AG09309 (cell line): ENCODE measurements at regions not wholly inside any gene's neighbourhood (a gene's known extent, or its start where the extent isn't known, plus 50 kb on each side); places are given as distances from the start of the nearest gene placed in this dataset.

ENCODE experiments used
- DNase-seq: peaks from one replicate; pipeline ENCODE4 v3.0.0-alpha.2; 2010; ENCODE audit warnings: low read depth
- H3K4me3 ChIP-seq: 2 replicates; pipeline ENCODE4 v1.5.1; 2011; ENCODE audit warnings: mild to moderate bottlenecking, low read depth, low read length, moderate library complexity; ENCODE audit not compliant: control insufficient read depth
- CTCF ChIP-seq: IDR thresholded peaks from 2 replicates; pipeline ENCODE4 v1.5.1; 2011; ENCODE audit warnings: mild to moderate bottlenecking, low read depth, low read length, inconsistent platforms; ENCODE audit not compliant: insufficient read depth, control insufficient read depth; ENCODE audit errors: missing control alignments

- DNase-seq = no peak
- no peak for TF ChIP-seq CTCF
- H3K4me3 ChIP-seq = no peak overlapping the region
Measured at GRCh38 chr16:22674832-22675191, 139.2 kb upstream of the HS3ST2 start.

- no peak for TF ChIP-seq CTCF
- no peak overlapping the region for H3K4me3 ChIP-seq
- DNase-seq = no peak
Measured at GRCh38 chr16:22675745-22676540, 138.0 kb upstream of the HS3ST2 start.

- DNase-seq = no peak
- H3K4me3 ChIP-seq = no peak overlapping the region
- TF ChIP-seq CTCF = no peak
Measured at GRCh38 chr16:22677024-22677830, 136.7 kb upstream of the HS3ST2 start.

- no peak for TF ChIP-seq CTCF
- no peak for DNase-seq
- H3K4me3 ChIP-seq = no peak overlapping the region
Measured at GRCh38 chr16:22678311-22678710, 135.7 kb upstream of the HS3ST2 start.

- DNase-seq = no peak
- TF ChIP-seq CTCF = no peak
- no peak overlapping the region for H3K4me3 ChIP-seq
Measured at GRCh38 chr16:22681554-22682291, 132.2 kb upstream of the HS3ST2 start.

GRCh38 chr16:22683258-22683657 lies 130.7 kb upstream of the HS3ST2 start:
- no peak for DNase-seq
- H3K4me3 ChIP-seq = no peak overlapping the region
- no peak for TF ChIP-seq CTCF
